Testis (tissue), 2 donors: ENCODE measurements at regions not wholly inside any gene's neighbourhood (a gene's known extent, or its start where the extent isn't known, plus 50 kb on each side); places are given as distances from the start of the nearest gene placed in this dataset.

Experiments used
- DNase-seq: peaks from one replicate; pipeline ENCODE4 v3.0.0-alpha.2; 2019
- H3K27ac ChIP-seq, 2 donors: fragments of 200-600 bp; sonication (generic); one replicate each; pipeline ENCODE4 v1.5.1; 2019
- H3K27me3 ChIP-seq: fragments of 200-600 bp; sonication (generic); one replicate; pipeline ENCODE4 v1.5.1; 2019
- H3K36me3 ChIP-seq: fragments of 200-600 bp; sonication (generic); one replicate; pipeline ENCODE4 v1.5.1; 2017; ENCODE audit warnings: low read depth; ENCODE audit errors: missing control alignments
- H3K4me1 ChIP-seq: fragments of 200-600 bp; sonication (generic); one replicate; pipeline ENCODE4 v1.5.1; 2019
- H3K4me3 ChIP-seq, 2 donors: fragments of 200-600 bp; sonication (generic); one replicate each; pipeline ENCODE4 v1.5.1; 2017 to 2019
- H3K9me3 ChIP-seq: fragments of 200-600 bp; sonication (generic); one replicate; pipeline ENCODE4 v1.5.1; 2017
- POLR2A ChIP-seq: fragments of 450-650 bp; IDR thresholded peaks from one replicate; pipeline ENCODE4 v1.6.1; 2017; ENCODE audit warnings: antibody characterized with exemption, mild to moderate bottlenecking, moderate library complexity
- WGBS, 2 donors: methylation state at CpG; one replicate each; pipeline ENCODE4 v1.1.5; 2018; 5-methylcytosine and 5-hydroxymethylcytosine counted together
- intact Hi-C: fragments of 100-400 bp; cut with DNase I; formaldehyde crosslinking; loops from one replicate; pipeline ENCODE4 v1.15.1; 2023; ENCODE audit warnings: low total_unique reads
- TF ChIP-seq, protein P1 (sequence below), 3 experiments: fragments of 450-650 bp in 2 of 3; fragments of 200-600 bp in 1 of 3; sonication (generic) in 1 of 3; IDR thresholded peaks; one replicate each; pipeline ENCODE4 v1.5.1; 2016 to 2019; ENCODE audit warnings: antibody characterized with exemption in 3 of 3, mild to moderate bottlenecking in 2 of 3, moderate library complexity in 1 of 3

DNA sequence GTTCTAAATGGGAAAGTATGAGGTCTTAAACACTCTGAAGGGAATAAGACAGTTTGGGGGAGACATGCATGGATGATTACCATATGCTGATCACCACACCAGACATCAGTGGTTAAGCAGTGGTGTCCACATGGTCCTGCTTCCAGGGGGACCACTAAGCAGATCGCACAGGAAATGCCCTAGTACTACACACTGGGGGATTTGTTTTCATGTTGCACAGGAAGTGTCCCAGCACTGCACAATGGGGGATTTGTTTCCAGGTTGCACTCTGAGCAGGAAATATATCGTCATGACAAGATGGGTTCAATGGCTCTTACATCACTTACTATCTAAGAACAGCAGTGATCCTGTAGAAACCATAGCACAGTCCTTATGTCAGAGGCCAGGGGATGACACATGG, 245.5 kb downstream of the BCL11B start:
- H3K4me1 ChIP-seq: no peaks in the 10 kb centered on the region
- TF ChIP-seq, protein P1, sequence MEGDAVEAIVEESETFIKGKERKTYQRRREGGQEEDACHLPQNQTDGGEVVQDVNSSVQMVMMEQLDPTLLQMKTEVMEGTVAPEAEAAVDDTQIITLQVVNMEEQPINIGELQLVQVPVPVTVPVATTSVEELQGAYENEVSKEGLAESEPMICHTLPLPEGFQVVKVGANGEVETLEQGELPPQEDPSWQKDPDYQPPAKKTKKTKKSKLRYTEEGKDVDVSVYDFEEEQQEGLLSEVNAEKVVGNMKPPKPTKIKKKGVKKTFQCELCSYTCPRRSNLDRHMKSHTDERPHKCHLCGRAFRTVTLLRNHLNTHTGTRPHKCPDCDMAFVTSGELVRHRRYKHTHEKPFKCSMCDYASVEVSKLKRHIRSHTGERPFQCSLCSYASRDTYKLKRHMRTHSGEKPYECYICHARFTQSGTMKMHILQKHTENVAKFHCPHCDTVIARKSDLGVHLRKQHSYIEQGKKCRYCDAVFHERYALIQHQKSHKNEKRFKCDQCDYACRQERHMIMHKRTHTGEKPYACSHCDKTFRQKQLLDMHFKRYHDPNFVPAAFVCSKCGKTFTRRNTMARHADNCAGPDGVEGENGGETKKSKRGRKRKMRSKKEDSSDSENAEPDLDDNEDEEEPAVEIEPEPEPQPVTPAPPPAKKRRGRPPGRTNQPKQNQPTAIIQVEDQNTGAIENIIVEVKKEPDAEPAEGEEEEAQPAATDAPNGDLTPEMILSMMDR (IDR thresholded peaks at IDR 0.05): no peak
- TF ChIP-seq POLR2A: no peak
- no peaks in the 10 kb centered on the region for H3K9me3 ChIP-seq
- intact Hi-C loops: no loop called here
- no peaks in the 10 kb centered on the region for H3K27me3 ChIP-seq
- DNase-seq: no peak
- no peaks in the 10 kb centered on the region for H3K36me3 ChIP-seq
- WGBS, 2 donors: 50 to 63% methylated on average over 2 of the region's 2 CpGs
- H3K4me3 ChIP-seq: no peak overlapping the region
- no peak overlapping the region for H3K27ac ChIP-seq

DNA sequence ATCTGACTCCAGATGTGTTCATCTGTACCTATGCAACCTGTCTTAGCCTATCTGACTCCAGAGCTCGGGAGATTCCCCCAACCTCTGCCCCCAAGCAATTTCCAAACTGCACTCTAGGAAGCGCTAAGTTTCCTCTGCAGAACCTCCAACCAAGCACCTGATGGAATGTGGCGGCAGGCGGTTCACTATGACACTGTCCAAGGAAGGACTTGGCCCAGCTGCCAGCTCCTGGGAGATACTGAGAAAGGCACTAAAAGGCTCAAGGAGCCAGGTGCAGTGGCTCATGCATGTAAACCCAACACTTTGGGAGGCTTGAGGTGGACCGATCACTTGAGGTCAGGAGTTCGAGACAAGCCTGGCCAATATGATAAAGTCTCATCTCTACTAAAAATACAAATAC, 244.0 kb downstream of the BCL11B start:
- WGBS, 2 donors: 90 to 95% methylated on average over 6 of the region's 6 CpGs
- Histone ChIP-seq H3K27me3 (no peaks in the 10 kb centered on the region), H3K4me3 (no peak overlapping the region), H3K36me3 (no peaks in the 10 kb centered on the region), H3K27ac (no peak overlapping the region), H3K9me3 (no peaks in the 10 kb centered on the region), H3K4me1 (no peaks in the 10 kb centered on the region)
- intact Hi-C loops: no loop called here
- TF ChIP-seq POLR2A: no peak
- TF ChIP-seq, protein P1 (IDR thresholded peaks at IDR 0.05): no peak
- DNase-seq: no peak

DNA sequence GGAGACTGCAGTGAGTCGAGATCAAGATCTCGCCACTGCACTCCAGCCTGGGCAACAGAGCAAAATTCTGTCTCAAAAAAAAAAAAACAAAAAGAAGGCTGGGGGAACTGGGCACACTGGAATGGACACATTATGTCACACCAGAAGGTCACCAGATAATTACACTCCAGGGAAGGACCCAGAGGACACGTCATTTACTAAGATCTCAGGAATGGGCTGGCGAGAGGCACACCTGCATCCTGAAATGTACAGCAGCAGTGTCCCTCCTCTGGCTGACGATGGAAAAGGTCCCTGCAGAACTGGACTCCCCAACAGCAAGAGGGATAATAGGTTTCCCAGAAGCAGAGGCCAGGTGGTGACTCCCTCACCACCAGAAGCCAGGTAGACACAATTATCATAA, 243.5 kb downstream of the BCL11B start:
- Histone ChIP-seq H3K36me3 (no peaks in the 10 kb centered on the region), H3K27me3 (no peaks in the 10 kb centered on the region), H3K4me1 (no peaks in the 10 kb centered on the region), H3K27ac (no peak overlapping the region), H3K9me3 (no peaks in the 10 kb centered on the region), H3K4me3 (no peak overlapping the region)
- TF ChIP-seq, protein P1 (IDR thresholded peaks at IDR 0.05): no peak
- TF ChIP-seq POLR2A: no peak
- DNase-seq: no peak
- intact Hi-C loops: no loop called here
- 75 to 84% methylated on average over 5 of the region's 5 CpGs for WGBS, 2 donors

DNA sequence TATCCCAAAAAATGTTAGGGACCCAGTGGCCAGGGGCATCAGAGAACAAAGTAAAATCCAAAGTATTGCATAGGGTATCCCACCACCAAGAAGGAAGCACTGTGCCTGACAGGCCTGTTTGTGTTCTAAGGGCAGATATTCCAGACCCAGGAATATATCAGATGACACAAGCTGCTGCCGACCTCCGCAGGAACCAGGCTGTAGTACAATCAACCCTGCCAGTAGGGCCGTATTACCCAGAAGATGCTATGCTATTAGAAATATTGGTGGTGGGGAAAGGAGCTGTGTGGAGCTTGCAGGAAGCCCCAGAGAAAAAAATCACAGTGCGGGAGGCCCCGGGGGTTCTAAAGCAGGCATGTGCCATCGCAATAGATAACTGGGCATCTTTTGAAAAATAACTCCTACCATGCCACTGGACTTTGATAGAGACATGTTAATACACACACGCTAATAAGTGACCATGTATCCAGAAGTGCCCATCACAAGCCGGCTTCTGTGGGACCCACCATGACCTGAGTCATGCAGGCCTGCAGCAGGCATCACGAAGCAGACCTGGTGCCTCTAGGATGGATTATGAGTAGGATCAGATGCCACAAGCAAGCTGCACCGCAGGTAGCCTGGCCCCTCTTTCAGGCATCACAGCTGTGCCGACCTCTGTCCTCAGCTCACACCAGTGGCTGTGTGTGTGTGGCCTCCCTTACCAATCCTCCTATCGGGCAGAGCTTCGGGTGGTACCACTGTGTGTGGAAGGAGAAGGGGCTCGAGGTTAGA, 242.7 kb downstream of the BCL11B start:
- intact Hi-C loops: no loop called here
- H3K9me3 ChIP-seq: no peaks in the 10 kb centered on the region
- DNase-seq: no peak
- no peaks in the 10 kb centered on the region for H3K27me3 ChIP-seq
- H3K4me3 ChIP-seq: no peak overlapping the region
- H3K4me1 ChIP-seq: no peaks in the 10 kb centered on the region
- H3K27ac ChIP-seq: no peak overlapping the region
- no peaks in the 10 kb centered on the region for H3K36me3 ChIP-seq
- 74 to 81% methylated on average over 14 of the region's 14 CpGs for WGBS, 2 donors
- TF ChIP-seq, protein P1 (IDR thresholded peaks at IDR 0.05): no peak

DNA sequence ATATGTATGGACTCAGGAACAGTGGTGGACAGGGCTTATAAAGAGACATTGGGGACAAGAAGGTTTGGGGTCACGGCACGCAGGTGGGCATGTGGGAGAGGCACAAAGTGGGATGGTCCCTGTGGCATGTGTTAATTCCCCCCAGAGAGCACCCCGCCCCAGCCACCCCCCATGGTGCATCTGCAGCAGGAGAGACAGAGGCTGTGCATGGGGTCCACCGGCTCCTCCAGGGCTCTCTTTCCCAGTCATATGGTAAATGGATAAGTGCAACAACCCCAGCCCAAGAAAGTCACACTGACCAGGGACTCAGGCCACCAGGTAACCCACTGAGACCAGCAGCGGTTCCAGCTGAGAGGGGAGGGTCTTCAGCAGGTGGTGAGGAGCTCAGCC, 242.1 kb downstream of the BCL11B start:
- DNase-seq: no peak
- Histone ChIP-seq H3K9me3 (no peaks in the 10 kb centered on the region), H3K4me3 (no peak overlapping the region), H3K36me3 (no peaks in the 10 kb centered on the region), H3K27ac (no peak overlapping the region), H3K4me1 (no peaks in the 10 kb centered on the region), H3K27me3 (no peaks in the 10 kb centered on the region)
- TF ChIP-seq, protein P1 (IDR thresholded peaks at IDR 0.05): no peak
- no peak for TF ChIP-seq POLR2A
- WGBS, 2 donors: 95 to 96% methylated on average over 3 to 5 of the region's 5 CpGs
- intact Hi-C loops: no loop called here
